ENCODE measurements at regions not wholly inside any gene's neighbourhood (a gene's known extent, or its start where the extent isn't known, plus 50 kb on each side); places are given as distances from the start of the nearest gene placed in this dataset.

GRCh38 chr13:104750377-104750776 lies 1684.2 kb upstream of the SLC10A2 start:
- H3K27me3 ChIP-seq (ENCODE audit: insufficient read depth, low read length, poor library complexity): no peaks in the 10 kb centered on the region
- ATAC-seq (ENCODE audit: insufficient read depth, low read depth) (no peak), DNase-seq (no peak)

GRCh38 chr13:104740641-104741222 lies 1674.5 kb upstream of the SLC10A2 start:
- ATAC-seq (ENCODE audit: insufficient read depth, low read depth) (no peak), DNase-seq (no peak)
- no peak overlapping the region for H3K27ac ChIP-seq (ENCODE audit: low read length)
- H4K20me1 ChIP-seq (ENCODE audit: insufficient read depth, low read length): no peaks in the 10 kb centered on the region
- H2AFZ ChIP-seq (ENCODE audit: low read depth, low read length): no peak overlapping the region
- no peaks in the 10 kb centered on the region for H3K36me3 ChIP-seq (ENCODE audit: insufficient read depth, low read length)
- no peaks in the 10 kb centered on the region for H3K79me2 ChIP-seq (ENCODE audit: insufficient read depth, low read length)
- H3K4me3 ChIP-seq (ENCODE audit: low read depth in 1 of 2, low read length in 2 of 2): no peak overlapping the region
- H3K9ac ChIP-seq (ENCODE audit: low read depth, low read length): no peak overlapping the region
- H3K4me1 ChIP-seq (ENCODE audit: insufficient read depth, low read length): no peaks in the 10 kb centered on the region
- H3K9me3 ChIP-seq (ENCODE audit: insufficient read depth, low read length, severe bottlenecking): no peaks in the 10 kb centered on the region
- no peaks in the 10 kb centered on the region for H3K27me3 ChIP-seq (ENCODE audit: insufficient read depth, low read length, poor library complexity)
- no peak overlapping the region for H3K4me2 ChIP-seq (ENCODE audit: insufficient read depth, low read length)
- TF ChIP-seq CTCF (IDR thresholded peaks at IDR 0.05; ENCODE audit: borderline replicate concordance, extremely low read depth, low read length, poor library complexity, severe bottlenecking) (no peak), EZH2 (IDR thresholded peaks at IDR 0.05; ENCODE audit: borderline replicate concordance, low read depth, low read length, severe bottlenecking) (no peak)

More at GRCh38 chr13:104750377-104750776, 1684.2 kb upstream of the SLC10A2 start:
- no peaks in the 10 kb centered on the region for H4K20me1 ChIP-seq (ENCODE audit: insufficient read depth, low read length)
- H3K4me3 ChIP-seq (ENCODE audit: low read depth in 1 of 2, low read length in 2 of 2): no peak overlapping the region
- H3K36me3 ChIP-seq (ENCODE audit: insufficient read depth, low read length): no peaks in the 10 kb centered on the region
- TF ChIP-seq EZH2 (IDR thresholded peaks at IDR 0.05; ENCODE audit: borderline replicate concordance, low read depth, low read length, severe bottlenecking) (no peak), CTCF (IDR thresholded peaks at IDR 0.05; ENCODE audit: borderline replicate concordance, extremely low read depth, low read length, poor library complexity, severe bottlenecking) (no peak)
- no peaks in the 10 kb centered on the region for H3K79me2 ChIP-seq (ENCODE audit: insufficient read depth, low read length)
- H2AFZ ChIP-seq (ENCODE audit: low read depth, low read length): no peak overlapping the region
- H3K4me2 ChIP-seq (ENCODE audit: insufficient read depth, low read length): no peak overlapping the region
- H3K9ac ChIP-seq (ENCODE audit: low read depth, low read length): no peak overlapping the region
- H3K27ac ChIP-seq (ENCODE audit: low read length): no peak overlapping the region
- H3K9me3 ChIP-seq (ENCODE audit: insufficient read depth, low read length, severe bottlenecking): no peaks in the 10 kb centered on the region
- H3K4me1 ChIP-seq (ENCODE audit: insufficient read depth, low read length): no peaks in the 10 kb centered on the region

GRCh38 chr13:104737713-104738112 lies 1671.5 kb upstream of the SLC10A2 start:
- Histone ChIP-seq H3K9me3 (ENCODE audit: insufficient read depth, low read length, severe bottlenecking) (no peaks in the 10 kb centered on the region), H3K9ac (ENCODE audit: low read depth, low read length) (no peak overlapping the region), H4K20me1 (ENCODE audit: insufficient read depth, low read length) (no peaks in the 10 kb centered on the region), H3K27me3 (ENCODE audit: insufficient read depth, low read length, poor library complexity) (no peaks in the 10 kb centered on the region), H2AFZ (ENCODE audit: low read depth, low read length) (no peak overlapping the region), H3K79me2 (ENCODE audit: insufficient read depth, low read length) (no peaks in the 10 kb centered on the region), H3K4me3 (ENCODE audit: low read depth in 1 of 2, low read length in 2 of 2) (no peak overlapping the region), H3K4me2 (ENCODE audit: insufficient read depth, low read length) (no peak overlapping the region), H3K4me1 (ENCODE audit: insufficient read depth, low read length) (no peaks in the 10 kb centered on the region), H3K27ac (ENCODE audit: low read length) (no peak overlapping the region), H3K36me3 (ENCODE audit: insufficient read depth, low read length) (no peaks in the 10 kb centered on the region)
- DNase-seq (no peak), ATAC-seq (ENCODE audit: insufficient read depth, low read depth) (no peak)
- no peak for TF ChIP-seq EZH2 (IDR thresholded peaks at IDR 0.05; ENCODE audit: borderline replicate concordance, low read depth, low read length, severe bottlenecking)
- TF ChIP-seq CTCF (IDR thresholded peaks at IDR 0.05; ENCODE audit: borderline replicate concordance, extremely low read depth, low read length, poor library complexity, severe bottlenecking): no peak
